ENCODE measurements at regions not wholly inside any gene's neighbourhood (a gene's known extent, or its start where the extent isn't known, plus 50 kb on each side); places are given as distances from the start of the nearest gene placed in this dataset.

GRCh38 chr2:8215982-8216381, 465.9 kb upstream of the ID2 start:
- Histone ChIP-seq H3K36me3 (no peaks in the 10 kb centered on the region), H3K9me3 (no peaks in the 10 kb centered on the region), H3K4me3 (ENCODE audit: low read depth in 1 of 2, low read length in 1 of 2) (no peak overlapping the region), H3K4me1 (ENCODE audit: control insufficient read depth in 1 of 2, insufficient read depth in 1 of 2, low read depth in 1 of 2, low read length in 1 of 2) (no peaks in the 10 kb centered on the region), H3K27me3 (no peaks in the 10 kb centered on the region), H3K27ac (no peak overlapping the region)
- no peak for TF ChIP-seq CTCF (IDR thresholded peaks at IDR 0.05)

- no peaks in the 10 kb centered on the region for H3K36me3 ChIP-seq
- no peak overlapping the region for H3K4me3 ChIP-seq (ENCODE audit: low read depth in 1 of 2, low read length in 1 of 2)
- TF ChIP-seq CTCF (IDR thresholded peaks at IDR 0.05), result no peak
- H3K4me1 ChIP-seq (ENCODE audit: control insufficient read depth in 1 of 2, insufficient read depth in 1 of 2, low read depth in 1 of 2, low read length in 1 of 2), result no peaks in the 10 kb centered on the region
- H3K27ac ChIP-seq, result no peak overlapping the region
- no peaks in the 10 kb centered on the region for H3K27me3 ChIP-seq
- H3K9me3 ChIP-seq, result no peaks in the 10 kb centered on the region
These were observed 465.5 kb upstream of the ID2 start for GRCh38 chr2:8216397-8216796.

GRCh38 chr2:8217468-8218030, 464.3 kb upstream of the ID2 start:
- TF ChIP-seq CTCF (IDR thresholded peaks at IDR 0.05), result no peak

GRCh38 chr2:8219096-8219495, 462.8 kb upstream of the ID2 start:
- Histone ChIP-seq H3K4me1 (ENCODE audit: control insufficient read depth in 1 of 2, insufficient read depth in 1 of 2, low read depth in 1 of 2, low read length in 1 of 2) (no peaks in the 10 kb centered on the region), H3K27me3 (no peaks in the 10 kb centered on the region), H3K9me3 (no peaks in the 10 kb centered on the region), H3K27ac (no peak overlapping the region), H3K4me3 (ENCODE audit: low read depth in 1 of 2, low read length in 1 of 2) (no peak overlapping the region), H3K36me3 (no peaks in the 10 kb centered on the region)
- TF ChIP-seq CTCF (IDR thresholded peaks at IDR 0.05), result no peak

More at GRCh38 chr2:8217468-8218030, 464.3 kb upstream of the ID2 start:
- H3K9me3 ChIP-seq, result no peaks in the 10 kb centered on the region
- no peak overlapping the region for H3K4me3 ChIP-seq (ENCODE audit: low read depth in 1 of 2, low read length in 1 of 2)
- H3K4me1 ChIP-seq (ENCODE audit: control insufficient read depth in 1 of 2, insufficient read depth in 1 of 2, low read depth in 1 of 2, low read length in 1 of 2), result no peaks in the 10 kb centered on the region
- H3K36me3 ChIP-seq, result no peaks in the 10 kb centered on the region
- H3K27ac ChIP-seq, result no peak overlapping the region
- H3K27me3 ChIP-seq, result no peaks in the 10 kb centered on the region

GRCh38 chr2:8219631-8220355, 462.1 kb upstream of the ID2 start:
- no peaks in the 10 kb centered on the region for H3K27me3 ChIP-seq
- no peaks in the 10 kb centered on the region for H3K36me3 ChIP-seq
- H3K4me3 ChIP-seq (ENCODE audit: low read depth in 1 of 2, low read length in 1 of 2), result no peak overlapping the region
- no peak overlapping the region for H3K27ac ChIP-seq
- H3K4me1 ChIP-seq (ENCODE audit: control insufficient read depth in 1 of 2, insufficient read depth in 1 of 2, low read depth in 1 of 2, low read length in 1 of 2), result no peaks in the 10 kb centered on the region
- no peaks in the 10 kb centered on the region for H3K9me3 ChIP-seq
- no peak for TF ChIP-seq CTCF (IDR thresholded peaks at IDR 0.05)
